HG02623 (cell line): ENCODE measurements at regions not wholly inside any gene's neighbourhood (a gene's known extent, or its start where the extent isn't known, plus 50 kb on each side); places are given as distances from the start of the nearest gene placed in this dataset.

Source experiments
- ATAC-seq: cut with Tn5 transposase; IDR thresholded peaks from one replicate; pipeline ENCODE4 v1.9.1; 2021; ENCODE audit warnings: moderate library complexity; ENCODE audit not compliant: unreplicated experiment

DNA sequence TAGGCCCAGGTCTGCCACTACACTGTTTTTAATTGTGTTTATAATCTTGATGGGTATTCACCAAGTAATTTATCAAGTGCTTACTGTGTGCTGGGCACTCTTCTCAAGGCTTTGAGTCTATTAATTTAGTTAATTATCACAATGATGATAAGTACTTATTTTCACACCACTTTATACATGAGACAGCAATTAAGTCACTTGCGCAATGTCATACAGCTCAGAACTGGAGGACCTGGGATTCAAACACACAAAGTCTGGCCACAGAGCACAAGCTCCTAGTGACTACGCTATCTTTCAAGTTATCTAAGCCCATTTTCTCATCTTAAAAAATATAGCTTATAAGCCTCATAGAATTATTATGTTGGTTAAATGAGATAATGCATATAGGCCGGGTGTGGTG, 85.0 kb downstream of the LLPH start:
- no peak for ATAC-seq

GRCh38 chr12:66044731-66045130, 85.8 kb downstream of the LLPH start:
- no peak for ATAC-seq

DNA sequence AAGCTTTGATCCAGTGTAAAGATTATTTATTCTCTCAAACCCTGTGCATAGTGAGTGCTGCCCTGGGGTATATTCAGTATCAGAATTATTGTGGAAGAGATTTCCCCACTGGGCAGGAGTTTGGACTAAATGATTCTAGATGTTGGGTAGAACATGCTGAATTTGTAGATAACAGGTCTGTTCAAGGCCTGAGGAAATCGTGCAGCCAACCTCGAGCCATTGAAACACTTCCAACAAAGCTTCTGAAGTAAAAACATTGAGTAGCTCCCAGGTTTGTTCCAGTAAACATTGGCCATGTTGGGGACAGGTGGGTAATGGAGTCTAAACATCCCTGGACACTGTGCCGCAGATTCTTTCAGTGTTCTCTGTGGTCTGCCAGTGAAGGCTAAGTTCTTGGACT, 87.5 kb downstream of the LLPH start:
- no peak for ATAC-seq

DNA sequence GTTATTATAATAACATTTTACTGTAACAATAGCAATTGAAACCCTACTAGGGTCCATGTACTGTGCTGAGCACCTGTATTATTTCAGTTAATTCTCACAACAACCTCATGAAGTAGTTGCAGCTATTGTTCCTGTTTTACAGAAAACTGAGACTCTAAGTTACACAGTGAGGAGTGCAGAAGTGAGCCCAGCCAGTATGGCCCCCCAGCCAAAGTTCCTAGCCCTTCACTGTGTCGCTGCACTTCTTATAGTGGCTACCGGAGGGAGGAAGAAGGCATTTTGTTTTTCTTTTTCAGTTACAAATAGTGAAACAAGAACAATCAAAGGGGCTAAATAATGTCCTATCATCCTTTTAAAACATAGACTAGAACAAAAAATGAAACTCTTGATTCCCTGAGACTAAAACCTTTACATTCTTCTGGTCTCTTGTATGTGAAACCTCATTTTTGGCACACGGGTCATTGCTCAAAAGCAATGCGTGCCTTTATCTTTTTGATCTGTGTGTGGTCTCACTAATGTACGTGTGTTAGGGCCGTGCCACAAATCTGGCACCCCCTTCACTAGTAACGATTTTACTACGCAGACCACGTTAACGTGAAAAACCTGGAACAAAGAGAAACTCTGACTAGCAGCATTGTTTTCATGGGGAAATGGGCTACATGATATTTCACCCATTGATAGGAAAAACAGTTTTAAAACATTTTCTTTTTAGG, 88.7 kb downstream of the LLPH start:
- ATAC-seq = no peak

- ATAC-seq = no peak
These were observed 94.2 kb downstream of the LLPH start for GRCh38 chr12:66036317-66036716.

- no peak for ATAC-seq
These were observed 95.1 kb downstream of the LLPH start for GRCh38 chr12:66035288-66035966.

- no peak for ATAC-seq
These were observed 97.4 kb downstream of the LLPH start for GRCh38 chr12:66033151-66033550.

GRCh38 chr12:66032739-66033138, 97.8 kb downstream of the LLPH start:
- ATAC-seq = no peak

- ATAC-seq = no peak
These were observed 100.3 kb downstream of the LLPH start for GRCh38 chr12:66030217-66030781.

- no peak for ATAC-seq
These were observed 102.2 kb downstream of the LLPH start for GRCh38 chr12:66028390-66028789.

DNA sequence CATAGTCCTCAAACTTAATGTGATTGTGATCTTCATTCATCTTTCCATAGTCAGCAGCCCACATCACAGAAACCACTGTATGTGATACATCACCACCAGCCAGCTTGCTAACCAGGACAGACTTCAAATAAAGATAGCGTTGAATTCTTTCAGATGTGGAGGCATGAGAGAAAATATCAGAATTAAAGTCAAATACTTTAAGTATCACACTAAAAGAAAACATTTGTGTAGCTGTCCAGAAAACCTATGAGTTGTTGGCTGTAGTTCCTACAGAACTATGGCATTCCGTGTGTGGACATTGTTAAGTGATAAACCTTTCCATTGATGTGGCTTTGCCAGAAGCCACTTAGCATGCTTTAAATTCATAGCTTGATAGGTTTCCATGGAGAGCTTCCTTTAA, 105.1 kb downstream of the LLPH start:
- ATAC-seq = no peak

GRCh38 chr12:66024949-66025348, 105.6 kb downstream of the LLPH start:
- ATAC-seq = no peak

DNA sequence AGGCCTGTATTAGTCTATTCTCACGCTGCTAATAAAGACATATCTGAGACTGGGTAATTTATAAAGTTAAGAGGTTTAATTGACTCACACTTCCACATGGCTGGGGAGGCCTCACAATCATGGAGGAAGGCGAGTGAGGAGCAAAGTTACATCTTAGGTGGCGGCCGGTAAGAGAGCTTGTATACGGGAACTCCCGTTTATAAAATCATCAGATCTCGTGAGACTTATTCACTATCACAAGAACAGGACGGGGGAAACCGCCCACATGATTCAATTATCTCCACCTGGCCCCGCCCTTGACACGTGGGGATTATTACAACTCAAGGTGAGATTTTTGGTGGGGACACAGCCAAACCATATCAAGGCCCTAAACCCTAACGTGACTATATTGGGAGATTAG, 110.1 kb downstream of the LLPH start:
- no peak for ATAC-seq

DNA sequence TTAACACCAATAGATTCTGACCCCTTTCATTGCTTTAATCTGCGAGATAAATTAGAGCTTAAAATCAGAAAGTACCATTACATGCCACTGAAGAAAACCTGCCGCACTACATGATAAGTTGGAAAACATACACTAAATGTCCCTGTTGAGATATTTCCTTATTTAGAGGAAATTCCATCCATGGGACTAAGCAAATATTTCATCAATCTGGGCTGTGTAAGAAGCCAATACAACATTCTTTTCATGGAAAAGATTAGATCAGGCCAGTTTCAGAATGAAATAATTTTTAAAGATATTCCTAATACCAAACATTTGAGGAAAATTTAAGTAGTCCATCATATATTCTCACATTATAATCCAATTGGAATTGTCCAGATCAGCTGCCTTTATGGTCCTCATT, 112.8 kb downstream of the LLPH start:
- ATAC-seq = no peak
